Brain microvascular endothelial cell (primary cell): ENCODE measurements at regions not wholly inside any gene's neighbourhood (a gene's known extent, or its start where the extent isn't known, plus 50 kb on each side); places are given as distances from the start of the nearest gene placed in this dataset.

Source experiments
- DNase-seq: peaks from one replicate; pipeline ENCODE4 v3.0.0-alpha.2; 2020
- H3K27ac ChIP-seq: fragments of 250-450 bp; sonication (Bioruptor Pico); 2 replicates; pipeline ENCODE4 v1.5.1; 2020; ENCODE audit warnings: mild to moderate bottlenecking, moderate library complexity
- H3K27me3 ChIP-seq: fragments of 250-450 bp; sonication (Bioruptor Pico); replicated peaks from 2 replicates; pipeline ENCODE4 v1.5.1; 2020; ENCODE audit warnings: mild to moderate bottlenecking
- H3K36me3 ChIP-seq: fragments of 250-450 bp; sonication (Bioruptor Pico); replicated peaks from 2 replicates; pipeline ENCODE4 v1.5.1; 2020; ENCODE audit warnings: mild to moderate bottlenecking
- H3K4me3 ChIP-seq: 2 replicates; pipeline ENCODE4 v1.5.1; 2011; ENCODE audit warnings: low read depth, mild to moderate bottlenecking, control low read depth, low read length, moderate library complexity
- CTCF ChIP-seq: IDR thresholded peaks from 2 replicates; pipeline ENCODE4 v1.5.1; 2011; ENCODE audit warnings: low read depth, mild to moderate bottlenecking, moderate library complexity, low read length, control low read depth, inconsistent platforms; ENCODE audit errors: missing control alignments
- in situ Hi-C: cut with HindIII; loops from 2 replicates; pipeline ENCODE4 v1.10.0; 2017; ENCODE audit warnings: low sequenced_read_pairs, low pct_ligation_motif_present

- no peaks in the 10 kb centered on the region for H3K27me3 ChIP-seq
- H3K27ac ChIP-seq, result no peak overlapping the region
- no peak overlapping the region for H3K4me3 ChIP-seq
- no peak for TF ChIP-seq CTCF
- in situ Hi-C loops, result no loop called here
- H3K36me3 ChIP-seq, result no peaks in the 10 kb centered on the region
- no peak for DNase-seq
Observed at GRCh38 chr7:79893991-79894390, 240.6 kb upstream of the GNAI1 start.

DNA sequence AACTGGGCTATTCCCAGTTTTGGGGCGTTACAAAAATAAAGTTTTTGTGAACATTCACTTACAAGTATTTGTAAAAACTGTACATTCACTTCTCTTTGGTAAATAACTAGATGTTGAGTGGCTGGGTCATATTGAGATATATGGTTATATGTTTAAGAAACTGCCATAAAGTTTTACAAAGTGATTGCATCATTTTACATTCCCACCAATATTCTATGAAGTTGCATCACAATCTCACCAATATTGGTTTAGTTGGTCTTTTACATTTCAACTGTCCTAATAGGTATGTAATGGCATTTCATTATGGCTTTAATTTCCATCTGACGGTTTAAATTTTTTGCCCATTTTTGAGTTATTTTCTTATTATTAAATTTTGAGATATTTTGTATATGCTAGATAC is 251.7 kb upstream of the GNAI1 start:
- Histone ChIP-seq H3K27ac (no peak overlapping the region), H3K27me3 (no peaks in the 10 kb centered on the region), H3K36me3 (no peaks in the 10 kb centered on the region), H3K4me3 (no peak overlapping the region)
- no peak for TF ChIP-seq CTCF
- in situ Hi-C loops, result no loop called here
- DNase-seq, result no peak

DNA sequence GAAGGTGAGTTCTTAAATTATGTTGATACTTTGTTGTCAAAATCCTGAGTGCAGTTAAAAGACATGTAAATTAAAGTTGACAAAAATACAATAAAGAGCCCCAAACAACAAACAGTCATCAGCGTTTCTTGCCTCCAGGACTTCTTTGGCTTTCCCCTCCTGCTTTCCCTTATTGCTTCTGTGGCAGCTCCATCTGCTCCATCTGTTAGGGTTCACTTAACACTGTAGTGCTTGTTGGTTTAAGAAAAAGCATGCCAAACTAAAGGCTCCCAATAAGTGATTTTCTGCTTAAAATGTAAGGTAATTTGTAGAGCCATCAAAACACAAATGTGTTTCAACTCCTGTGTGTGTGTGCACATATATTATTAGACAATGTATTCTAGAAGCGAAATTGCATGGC is 254.3 kb upstream of the GNAI1 start:
- TF ChIP-seq CTCF, result no peak
- DNase-seq, result no peak
- in situ Hi-C loops, result no loop called here
- no peaks in the 10 kb centered on the region for H3K27me3 ChIP-seq
- no peak overlapping the region for H3K27ac ChIP-seq
- H3K4me3 ChIP-seq, result no peak overlapping the region
- no peaks in the 10 kb centered on the region for H3K36me3 ChIP-seq

- Histone ChIP-seq H3K27ac (no peak overlapping the region), H3K27me3 (no peaks in the 10 kb centered on the region), H3K36me3 (no peaks in the 10 kb centered on the region), H3K4me3 (no peak overlapping the region)
- in situ Hi-C loops, result no loop called here
- DNase-seq, result no peak
- TF ChIP-seq CTCF, result no peak
Observed at GRCh38 chr7:79877874-79878465, 256.7 kb upstream of the GNAI1 start.

- TF ChIP-seq CTCF, result no peak
- Histone ChIP-seq H3K27ac (no peak overlapping the region), H3K36me3 (no peaks in the 10 kb centered on the region), H3K4me3 (no peak overlapping the region), H3K27me3 (no peaks in the 10 kb centered on the region)
- DNase-seq, result peak; percentile 97
- in situ Hi-C loops, result no loop called here
Observed at GRCh38 chr7:79876848-79877252, 257.8 kb upstream of the GNAI1 start.

DNA sequence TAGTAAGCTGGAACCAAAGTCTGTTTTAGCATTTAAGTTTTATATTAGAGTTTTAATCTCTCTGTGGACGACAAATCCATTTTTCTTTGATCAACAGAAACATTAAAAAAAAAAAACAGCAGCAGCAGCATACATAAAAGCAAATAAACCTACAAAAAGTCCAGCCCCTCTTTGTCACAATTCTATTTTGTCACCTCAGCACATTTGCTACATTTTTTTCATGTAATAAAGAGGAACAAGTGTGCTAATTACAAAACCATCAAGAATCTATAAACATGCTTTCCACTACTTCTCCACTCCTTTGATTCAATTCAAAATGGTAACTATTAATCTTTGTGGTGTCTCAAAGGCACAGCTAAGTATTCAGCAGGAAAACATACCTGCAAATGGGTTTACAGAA is 259.8 kb upstream of the GNAI1 start:
- DNase-seq, result no peak
- Histone ChIP-seq H3K27me3 (no peaks in the 10 kb centered on the region), H3K4me3 (no peak overlapping the region), H3K36me3 (no peaks in the 10 kb centered on the region), H3K27ac (no peak overlapping the region)
- no peak for TF ChIP-seq CTCF
- in situ Hi-C loops, result no loop called here
